Nephron progenitor cell (in vitro differentiated cells): ENCODE measurements at regions not wholly inside any gene's neighbourhood (a gene's known extent, or its start where the extent isn't known, plus 50 kb on each side); places are given as distances from the start of the nearest gene placed in this dataset.

Source experiments
- DNase-seq: peaks from one replicate; pipeline ENCODE4 v3.0.0; 2021
- H3K27ac Mint-ChIP-seq: 2 replicates; pipeline ENCODE4 v1.8.0; 2021; ENCODE audit warnings: mild to moderate bottlenecking, moderate library complexity, mixed read lengths
- H3K27me3 Mint-ChIP-seq: 2 replicates; pipeline ENCODE4 v1.8.0; 2021; ENCODE audit warnings: mild to moderate bottlenecking, low read depth, mixed read lengths; ENCODE audit not compliant: poor library complexity
- H3K36me3 Mint-ChIP-seq: 2 replicates; pipeline ENCODE4 v1.8.0; 2021; ENCODE audit warnings: low read depth, mixed read lengths
- H3K4me1 Mint-ChIP-seq: 2 replicates; pipeline ENCODE4 v1.8.0; 2021; ENCODE audit warnings: mixed read lengths
- H3K4me3 Mint-ChIP-seq: 2 replicates; pipeline ENCODE4 v1.8.0; 2021; ENCODE audit warnings: mild to moderate bottlenecking, moderate library complexity, mixed read lengths
- H3K9me3 Mint-ChIP-seq: 2 replicates; pipeline ENCODE4 v1.8.0; 2021; ENCODE audit warnings: mild to moderate bottlenecking, moderate library complexity, mixed read lengths
- TF ChIP-seq, protein P1 (sequence below): fragments of 200-600 bp; sonication (generic); IDR thresholded peaks from 2 replicates; pipeline ENCODE4 v1.5.0; 2021; ENCODE audit warnings: antibody characterized with exemption

DNA sequence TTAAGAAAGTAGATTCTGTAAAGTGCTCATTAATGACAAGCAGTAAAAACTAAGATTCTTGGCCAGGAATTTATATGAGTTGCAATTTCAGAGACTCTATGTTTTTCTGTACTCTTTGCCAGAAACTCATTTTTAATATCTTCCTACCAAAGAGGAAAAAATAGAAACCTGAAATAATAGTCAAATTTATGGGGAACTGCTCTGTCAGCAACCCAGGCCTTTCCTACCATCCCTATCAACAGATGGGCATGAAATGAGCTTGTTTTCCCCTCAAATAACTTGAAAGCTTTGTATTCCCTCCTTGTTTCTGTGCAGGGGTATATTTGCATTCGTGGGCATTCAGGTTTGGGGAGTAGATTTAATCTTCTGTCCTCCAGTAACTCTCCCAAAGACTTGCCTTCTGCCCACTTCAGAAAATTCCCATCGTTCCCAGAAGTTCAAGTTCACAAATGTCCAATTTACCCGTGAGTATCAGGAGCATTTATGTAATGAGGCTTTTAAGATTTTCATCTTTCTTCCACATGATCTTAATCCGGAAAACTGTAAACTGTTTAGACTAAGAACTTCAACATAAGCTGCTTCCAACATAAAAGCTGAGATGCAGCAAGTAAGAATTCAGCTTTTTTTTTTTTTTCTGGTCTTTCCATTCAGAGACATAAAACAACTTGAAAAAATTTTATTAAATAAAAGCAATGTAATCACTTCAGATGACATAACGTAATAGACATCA, 363.1 kb downstream of the EFNB2 start:
- no peak overlapping the region for H3K4me3 Mint-ChIP-seq
- no peaks in the 10 kb centered on the region for H3K36me3 Mint-ChIP-seq
- peaks cover 7% of the 10 kb centered on the region for H3K27me3 Mint-ChIP-seq
- DNase-seq = no peak
- H3K27ac Mint-ChIP-seq = no peak overlapping the region
- H3K4me1 Mint-ChIP-seq = peaks cover 40% of the 10 kb centered on the region
- TF ChIP-seq, protein P1, sequence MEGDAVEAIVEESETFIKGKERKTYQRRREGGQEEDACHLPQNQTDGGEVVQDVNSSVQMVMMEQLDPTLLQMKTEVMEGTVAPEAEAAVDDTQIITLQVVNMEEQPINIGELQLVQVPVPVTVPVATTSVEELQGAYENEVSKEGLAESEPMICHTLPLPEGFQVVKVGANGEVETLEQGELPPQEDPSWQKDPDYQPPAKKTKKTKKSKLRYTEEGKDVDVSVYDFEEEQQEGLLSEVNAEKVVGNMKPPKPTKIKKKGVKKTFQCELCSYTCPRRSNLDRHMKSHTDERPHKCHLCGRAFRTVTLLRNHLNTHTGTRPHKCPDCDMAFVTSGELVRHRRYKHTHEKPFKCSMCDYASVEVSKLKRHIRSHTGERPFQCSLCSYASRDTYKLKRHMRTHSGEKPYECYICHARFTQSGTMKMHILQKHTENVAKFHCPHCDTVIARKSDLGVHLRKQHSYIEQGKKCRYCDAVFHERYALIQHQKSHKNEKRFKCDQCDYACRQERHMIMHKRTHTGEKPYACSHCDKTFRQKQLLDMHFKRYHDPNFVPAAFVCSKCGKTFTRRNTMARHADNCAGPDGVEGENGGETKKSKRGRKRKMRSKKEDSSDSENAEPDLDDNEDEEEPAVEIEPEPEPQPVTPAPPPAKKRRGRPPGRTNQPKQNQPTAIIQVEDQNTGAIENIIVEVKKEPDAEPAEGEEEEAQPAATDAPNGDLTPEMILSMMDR = no peak
- peaks cover 6% of the 10 kb centered on the region for H3K9me3 Mint-ChIP-seq

DNA sequence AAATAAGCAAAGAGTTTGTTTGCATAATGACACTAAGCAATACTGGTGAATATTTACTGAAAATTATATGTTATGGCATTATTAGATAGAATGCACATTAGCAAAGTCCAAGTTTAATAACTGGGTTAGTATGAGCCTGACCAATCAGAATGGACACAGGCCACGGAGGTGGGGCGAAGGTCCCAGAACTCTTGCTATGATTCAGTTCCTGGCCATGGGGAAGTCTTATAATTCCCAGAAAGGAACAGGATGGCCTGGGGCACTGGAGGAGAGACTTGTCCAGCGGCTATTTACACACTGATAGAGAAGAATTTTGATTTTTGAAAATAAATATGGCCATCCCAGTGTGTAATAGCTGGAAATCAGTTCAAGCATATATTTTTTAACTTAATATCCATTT, 372.0 kb downstream of the EFNB2 start:
- TF ChIP-seq, protein P1 = no peak
- H3K36me3 Mint-ChIP-seq = peaks cover 13% of the 10 kb centered on the region
- no peak overlapping the region for H3K27ac Mint-ChIP-seq
- DNase-seq = no peak
- H3K9me3 Mint-ChIP-seq = peaks cover 28% of the 10 kb centered on the region
- peaks cover 4% of the 10 kb centered on the region for H3K27me3 Mint-ChIP-seq
- peaks cover 13% of the 10 kb centered on the region for H3K4me1 Mint-ChIP-seq
- no peak overlapping the region for H3K4me3 Mint-ChIP-seq

DNA sequence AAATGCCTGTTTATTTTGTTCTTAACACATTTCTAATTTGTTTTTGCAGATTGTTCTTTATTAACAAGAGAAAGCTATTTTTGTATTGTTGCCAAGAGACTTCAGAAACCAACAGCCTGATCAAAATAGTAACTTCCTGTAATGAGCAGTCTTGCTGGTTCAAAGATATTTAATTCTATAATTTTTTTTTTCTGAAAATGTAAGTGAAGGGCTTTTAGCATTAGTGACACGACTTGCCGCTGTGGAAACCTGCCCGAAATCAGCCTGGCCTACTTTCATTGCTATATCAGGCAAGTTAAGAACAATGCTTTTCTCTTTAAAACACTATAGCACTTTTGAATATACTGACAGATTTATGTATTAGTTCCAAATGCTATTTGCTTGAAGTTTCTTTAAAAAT, 374.3 kb downstream of the EFNB2 start:
- Mint-ChIP-seq H3K4me3 (no peak overlapping the region), H3K36me3 (peaks cover 13% of the 10 kb centered on the region), H3K27ac (no peak overlapping the region), H3K4me1 (peaks cover 18% of the 10 kb centered on the region), H3K9me3 (peaks cover 17% of the 10 kb centered on the region), H3K27me3 (no peaks in the 10 kb centered on the region)
- TF ChIP-seq, protein P1 = no peak
- DNase-seq = no peak

DNA sequence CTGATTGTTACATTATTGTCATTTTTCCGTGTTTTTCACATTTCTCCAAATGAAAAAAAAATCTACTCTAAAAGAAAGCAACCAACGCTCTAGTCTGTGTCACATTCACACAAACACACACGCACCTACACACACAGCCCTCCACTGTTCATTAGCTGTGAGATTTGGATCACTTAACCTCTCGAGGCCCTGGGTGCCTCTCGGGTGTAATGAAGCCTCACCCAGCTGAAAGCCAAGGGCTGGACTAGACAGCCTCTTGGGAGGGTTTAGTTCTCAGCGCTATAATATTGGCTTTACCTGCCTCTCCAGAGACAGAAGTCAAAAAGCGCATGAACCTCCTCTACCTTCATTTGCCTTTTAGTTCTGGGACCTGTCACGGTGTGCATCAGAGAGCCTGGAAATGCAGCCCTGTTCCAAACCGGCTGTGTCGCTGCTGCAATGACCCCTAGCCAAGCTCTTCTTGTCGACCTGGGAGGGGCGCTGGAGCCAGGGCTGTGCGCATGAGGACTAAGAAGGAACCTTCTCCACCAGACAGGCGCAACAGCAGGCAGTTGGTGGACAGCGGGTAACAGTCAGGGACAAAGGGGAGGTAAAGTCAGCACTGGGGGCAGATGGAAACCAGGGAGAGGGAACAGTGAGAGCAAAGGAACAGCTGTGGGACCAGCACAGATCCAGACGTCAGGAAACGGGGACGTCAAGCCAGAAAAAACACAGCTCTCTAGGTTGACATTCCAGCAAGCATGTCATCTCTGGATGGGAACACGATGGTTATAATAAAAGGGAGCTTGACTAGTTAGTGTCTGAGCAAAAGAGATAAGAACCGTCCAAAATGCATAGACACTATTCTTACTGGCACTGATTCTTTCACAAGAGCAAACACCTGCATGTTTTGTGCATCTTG, 375.9 kb downstream of the EFNB2 start:
- H3K4me3 Mint-ChIP-seq = no peak overlapping the region
- H3K36me3 Mint-ChIP-seq = peaks cover 4% of the 10 kb centered on the region
- peaks cover 19% of the 10 kb centered on the region for H3K4me1 Mint-ChIP-seq
- DNase-seq = no peak
- H3K27ac Mint-ChIP-seq = no peak overlapping the region
- peaks cover 4% of the 10 kb centered on the region for H3K9me3 Mint-ChIP-seq
- no peaks in the 10 kb centered on the region for H3K27me3 Mint-ChIP-seq
- TF ChIP-seq, protein P1 = no peak

DNA sequence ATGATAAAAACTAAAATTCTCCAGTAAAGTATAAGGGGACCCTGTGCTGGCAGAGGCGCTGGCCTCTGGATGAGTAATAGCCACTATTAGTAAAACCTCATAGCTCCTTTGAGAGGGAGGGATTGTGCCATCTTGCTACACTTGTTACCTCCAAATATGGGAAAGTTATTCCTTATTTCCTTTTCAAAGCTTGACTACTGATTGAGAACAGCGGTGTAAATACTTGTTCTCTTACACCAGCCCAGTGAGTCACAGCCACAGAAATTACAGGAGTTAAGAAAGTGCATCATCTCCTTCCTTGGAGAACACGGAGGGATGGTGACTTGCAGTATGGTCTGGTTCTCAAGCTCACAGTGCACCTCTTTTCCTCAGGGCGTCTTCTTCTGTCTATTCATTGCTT, 379.0 kb downstream of the EFNB2 start:
- TF ChIP-seq, protein P1 = no peak
- DNase-seq = no peak
- H3K36me3 Mint-ChIP-seq = no peaks in the 10 kb centered on the region
- H3K4me3 Mint-ChIP-seq = no peak overlapping the region
- H3K27ac Mint-ChIP-seq = no peak overlapping the region
- H3K27me3 Mint-ChIP-seq = peaks cover 4% of the 10 kb centered on the region
- H3K4me1 Mint-ChIP-seq = peaks cover 27% of the 10 kb centered on the region
- H3K9me3 Mint-ChIP-seq = no peaks in the 10 kb centered on the region
